ENCODE measurements at regions not wholly inside any gene's neighbourhood (a gene's known extent, or its start where the extent isn't known, plus 50 kb on each side); places are given as distances from the start of the nearest gene placed in this dataset.

DNA sequence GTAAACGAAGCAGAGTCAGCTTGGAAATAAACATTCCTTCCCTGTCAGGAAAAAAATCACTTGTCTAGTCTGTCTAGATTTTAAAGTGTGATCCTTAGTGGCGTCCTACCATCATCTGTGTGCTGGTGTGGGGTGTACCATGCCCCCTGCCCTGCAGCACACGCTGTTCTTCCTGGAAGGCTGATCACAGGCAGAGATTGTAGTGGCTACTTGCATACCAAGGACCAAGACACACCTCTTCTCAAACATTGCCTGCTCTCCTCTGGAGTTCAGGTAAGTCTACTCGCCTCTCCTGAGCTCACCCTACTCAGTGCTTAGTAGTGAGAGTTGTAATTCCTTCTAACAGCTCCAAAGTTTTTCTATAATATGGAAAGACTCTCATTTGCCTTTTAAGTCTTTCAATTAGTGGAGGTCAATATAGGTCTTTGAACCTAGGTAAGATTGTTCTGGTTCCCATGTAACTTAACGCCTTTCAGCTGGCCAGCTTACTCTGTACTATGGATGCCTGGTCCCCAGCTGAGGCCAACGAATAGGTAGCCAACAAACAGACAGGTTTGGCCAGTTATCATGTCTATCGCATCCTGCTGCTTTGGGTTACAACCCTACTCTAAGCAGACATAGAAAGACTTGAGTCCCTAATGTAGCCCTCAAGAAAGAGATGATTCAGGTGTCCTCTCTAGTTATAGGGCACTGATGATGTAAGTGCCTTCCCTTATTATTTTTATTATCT, 55.4 kb downstream of the XCL1 start:
- in situ Hi-C loops (cut with HindIII; ENCODE audit: low pct_unique_long_range_greater_than_20kb, low sequenced_read_pairs), result no loop called here
- no peak for TF ChIP-seq JUND (IDR thresholded peaks at IDR 0.05; ENCODE audit: low read depth)
- DNase-seq (ENCODE audit: low read depth in 1 of 2, low spot score in 1 of 2), result peak; percentile 58 to 92

DNA sequence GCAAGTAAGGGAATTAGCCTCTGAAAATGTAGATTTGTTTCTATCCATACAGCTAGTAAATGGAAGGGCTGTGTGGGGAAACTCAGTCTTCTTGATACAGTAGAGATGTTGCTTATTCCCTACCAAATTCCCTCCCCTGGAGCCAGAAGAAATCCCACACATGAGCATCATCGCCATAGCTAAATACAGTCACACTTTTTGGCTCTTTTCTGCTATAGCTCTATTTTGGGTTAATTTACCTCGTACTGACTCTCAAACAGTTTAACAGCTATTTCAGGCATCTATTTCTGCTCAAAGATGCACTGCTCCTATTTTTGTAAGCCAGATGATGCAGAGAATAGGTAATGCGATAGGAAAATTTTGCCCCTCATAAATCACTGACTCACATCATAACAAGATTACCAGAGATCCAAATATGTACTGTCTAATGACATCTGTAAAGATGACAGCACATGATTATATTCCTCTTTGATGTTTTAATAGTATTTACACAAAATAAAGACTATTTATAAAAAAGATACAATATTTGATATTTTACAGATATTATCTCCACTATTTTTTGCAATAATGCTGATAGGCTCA, 58.6 kb downstream of the XCL1 start:
- DNase-seq (ENCODE audit: low read depth in 1 of 2, low spot score in 1 of 2), result no peak
- in situ Hi-C loops (cut with HindIII; ENCODE audit: low pct_unique_long_range_greater_than_20kb, low sequenced_read_pairs), result no loop called here
- no peak for TF ChIP-seq JUND (IDR thresholded peaks at IDR 0.05; ENCODE audit: low read depth)

GRCh38 chr1:168636200-168636599, 59.8 kb downstream of the XCL1 start:
- TF ChIP-seq JUND (IDR thresholded peaks at IDR 0.05; ENCODE audit: low read depth), result no peak
- in situ Hi-C loops (cut with HindIII; ENCODE audit: low pct_unique_long_range_greater_than_20kb, low sequenced_read_pairs), result no loop called here
- peak in 1 of 2 experiments; percentile 54 for DNase-seq (ENCODE audit: low read depth in 1 of 2, low spot score in 1 of 2)

DNA sequence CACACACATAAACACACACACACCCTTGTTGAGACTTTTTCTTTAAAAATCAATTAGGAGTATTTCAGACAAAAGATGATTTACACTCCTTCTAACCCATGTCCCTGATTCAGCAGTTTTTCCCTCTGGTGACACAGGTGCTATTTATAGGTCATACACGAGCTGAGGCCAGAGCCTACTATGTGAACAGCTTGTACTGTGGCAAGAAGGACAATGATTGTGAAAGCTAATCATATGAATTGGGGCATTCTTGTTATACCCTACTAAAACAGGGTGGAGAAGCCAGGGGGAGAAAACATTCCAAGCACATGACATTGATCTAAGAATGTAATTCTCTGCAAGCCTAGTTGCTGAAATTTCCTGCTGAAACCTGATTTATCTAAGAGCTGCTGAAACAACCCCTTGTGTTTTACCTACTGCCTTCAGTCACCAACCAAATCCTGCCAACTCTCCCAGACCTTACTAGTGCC, 60.3 kb downstream of the XCL1 start:
- no peak for DNase-seq (ENCODE audit: low read depth in 1 of 2, low spot score in 1 of 2)
- in situ Hi-C loops (cut with HindIII; ENCODE audit: low pct_unique_long_range_greater_than_20kb, low sequenced_read_pairs), result no loop called here
- no peak for TF ChIP-seq JUND (IDR thresholded peaks at IDR 0.05; ENCODE audit: low read depth)

GRCh38 chr1:168637350-168637991, 61.1 kb downstream of the XCL1 start:
- TF ChIP-seq JUND (IDR thresholded peaks at IDR 0.05; ENCODE audit: low read depth), result no peak
- in situ Hi-C loops (cut with HindIII; ENCODE audit: low pct_unique_long_range_greater_than_20kb, low sequenced_read_pairs), result no loop called here
- DNase-seq (ENCODE audit: low read depth in 1 of 2, low spot score in 1 of 2), result peak in 1 of 2 experiments; percentile 66

DNA sequence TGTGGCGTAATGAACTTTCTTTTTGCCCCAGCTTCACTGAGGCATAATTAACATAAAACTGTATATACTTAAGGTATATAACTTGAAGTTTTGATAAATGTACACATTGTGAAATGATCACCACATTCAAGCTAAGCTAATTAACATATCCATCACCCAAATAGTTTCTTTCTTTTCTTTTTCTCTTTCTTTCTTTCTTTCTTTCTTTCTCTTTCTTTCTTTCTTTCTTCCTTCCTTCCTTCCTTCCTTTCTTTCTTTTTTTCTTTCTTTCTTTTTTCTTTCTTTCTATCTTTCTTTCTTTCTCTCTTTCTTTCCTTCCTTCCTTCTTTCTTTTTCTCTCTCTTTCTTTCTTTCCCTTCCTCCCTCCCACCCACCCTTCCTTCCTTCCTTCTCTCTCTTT, 62.5 kb downstream of the XCL1 start:
- in situ Hi-C loops (cut with HindIII; ENCODE audit: low pct_unique_long_range_greater_than_20kb, low sequenced_read_pairs), result no loop called here
- DNase-seq (ENCODE audit: low read depth in 1 of 2, low spot score in 1 of 2), result no peak
- no peak for TF ChIP-seq JUND (IDR thresholded peaks at IDR 0.05; ENCODE audit: low read depth)

- no peak for TF ChIP-seq JUND (IDR thresholded peaks at IDR 0.05; ENCODE audit: low read depth)
- no peak for DNase-seq (ENCODE audit: low read depth in 1 of 2, low spot score in 1 of 2)
- in situ Hi-C loops (cut with HindIII; ENCODE audit: low pct_unique_long_range_greater_than_20kb, low sequenced_read_pairs), result no loop called here
Observed at GRCh38 chr1:168640182-168640581, 63.8 kb downstream of the XCL1 start.

GRCh38 chr1:168640836-168641235, 64.4 kb downstream of the XCL1 start:
- DNase-seq (ENCODE audit: low read depth in 1 of 2, low spot score in 1 of 2), result no peak
- in situ Hi-C loops (cut with HindIII; ENCODE audit: low pct_unique_long_range_greater_than_20kb, low sequenced_read_pairs), result no loop called here
- TF ChIP-seq JUND (IDR thresholded peaks at IDR 0.05; ENCODE audit: low read depth), result no peak

DNA sequence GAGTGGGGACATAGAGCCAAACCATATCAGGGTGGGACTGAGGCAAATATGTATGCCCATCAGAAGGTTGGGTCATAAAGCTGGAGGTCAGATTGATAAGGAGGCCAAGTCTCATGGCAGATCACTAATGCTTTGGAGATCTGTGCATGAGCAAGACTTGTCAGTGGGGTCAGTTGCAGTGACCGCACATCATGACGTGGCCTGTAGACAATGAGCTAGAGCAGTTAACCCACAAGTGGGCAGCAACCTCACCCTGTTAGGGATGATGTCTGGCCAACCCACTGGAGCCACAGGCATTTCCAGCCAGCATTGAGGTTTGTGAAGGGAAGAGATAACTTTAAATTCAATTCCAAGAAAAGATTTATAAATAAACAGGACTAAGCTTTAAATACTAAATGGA, 66.7 kb downstream of the XCL1 start:
- in situ Hi-C loops (cut with HindIII; ENCODE audit: low pct_unique_long_range_greater_than_20kb, low sequenced_read_pairs), result no loop called here
- no peak for TF ChIP-seq JUND (IDR thresholded peaks at IDR 0.05; ENCODE audit: low read depth)
- no peak for DNase-seq (ENCODE audit: low read depth in 1 of 2, low spot score in 1 of 2)
